Hepatocyte (in vitro differentiated cells): ENCODE measurements at regions not wholly inside any gene's neighbourhood (a gene's known extent, or its start where the extent isn't known, plus 50 kb on each side); places are given as distances from the start of the nearest gene placed in this dataset.

Experiments
- EZH2phosphoT487 ChIP-seq: fragments of 200-600 bp; sonication (generic); IDR thresholded peaks from one replicate; pipeline ENCODE4 v1.6.1; 2018; ENCODE audit warnings: antibody characterized with exemption, mild to moderate bottlenecking, low read depth, moderate library complexity; ENCODE audit not compliant: unreplicated experiment, severe bottlenecking
- TF ChIP-seq, protein P1 (sequence below): fragments of 200-600 bp; sonication (generic); IDR thresholded peaks from 2 replicates; pipeline ENCODE4 v1.5.1; 2016; ENCODE audit warnings: antibody characterized with exemption, mild to moderate bottlenecking; ENCODE audit not compliant: poor library complexity

DNA sequence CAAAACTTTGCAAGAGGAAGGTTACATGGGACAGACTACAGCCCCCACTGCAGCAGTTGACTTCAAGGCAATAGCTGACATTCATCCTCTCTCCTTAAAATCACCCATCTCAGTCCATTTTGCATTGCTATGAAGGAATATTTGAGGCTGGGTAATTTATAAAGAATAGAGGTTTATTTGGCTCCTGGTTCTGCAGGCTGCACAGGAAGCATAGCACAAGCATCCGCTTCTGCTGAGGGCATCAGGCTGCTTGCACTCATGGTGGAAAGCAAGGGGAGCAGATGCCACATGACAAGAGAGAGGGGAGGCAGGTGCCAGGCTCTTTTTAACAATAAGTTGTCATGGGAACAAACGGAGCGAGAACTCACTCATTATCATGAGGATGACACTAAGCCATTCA, 646.0 kb downstream of the ZEB2 start:
- TF ChIP-seq, protein P1, sequence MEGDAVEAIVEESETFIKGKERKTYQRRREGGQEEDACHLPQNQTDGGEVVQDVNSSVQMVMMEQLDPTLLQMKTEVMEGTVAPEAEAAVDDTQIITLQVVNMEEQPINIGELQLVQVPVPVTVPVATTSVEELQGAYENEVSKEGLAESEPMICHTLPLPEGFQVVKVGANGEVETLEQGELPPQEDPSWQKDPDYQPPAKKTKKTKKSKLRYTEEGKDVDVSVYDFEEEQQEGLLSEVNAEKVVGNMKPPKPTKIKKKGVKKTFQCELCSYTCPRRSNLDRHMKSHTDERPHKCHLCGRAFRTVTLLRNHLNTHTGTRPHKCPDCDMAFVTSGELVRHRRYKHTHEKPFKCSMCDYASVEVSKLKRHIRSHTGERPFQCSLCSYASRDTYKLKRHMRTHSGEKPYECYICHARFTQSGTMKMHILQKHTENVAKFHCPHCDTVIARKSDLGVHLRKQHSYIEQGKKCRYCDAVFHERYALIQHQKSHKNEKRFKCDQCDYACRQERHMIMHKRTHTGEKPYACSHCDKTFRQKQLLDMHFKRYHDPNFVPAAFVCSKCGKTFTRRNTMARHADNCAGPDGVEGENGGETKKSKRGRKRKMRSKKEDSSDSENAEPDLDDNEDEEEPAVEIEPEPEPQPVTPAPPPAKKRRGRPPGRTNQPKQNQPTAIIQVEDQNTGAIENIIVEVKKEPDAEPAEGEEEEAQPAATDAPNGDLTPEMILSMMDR: no peak
- TF ChIP-seq EZH2phosphoT487: no peak
